Retinal pigment epithelial cell (primary cell): ENCODE measurements at regions not wholly inside any gene's neighbourhood (a gene's known extent, or its start where the extent isn't known, plus 50 kb on each side); places are given as distances from the start of the nearest gene placed in this dataset.

Experiments
- DNase-seq: peaks from one replicate; pipeline ENCODE4 v3.0.0-alpha.2; 2010; ENCODE audit warnings: low read depth
- H3K4me3 ChIP-seq: 2 replicates; pipeline ENCODE4 v1.5.1; 2011; ENCODE audit warnings: mild to moderate bottlenecking, low read length, control low read depth, moderate library complexity
- CTCF ChIP-seq: conservative IDR thresholded peaks from 2 replicates; pipeline ENCODE4 v1.5.1; 2011; ENCODE audit warnings: low read depth, low read length, control low read depth, inconsistent platforms

DNA sequence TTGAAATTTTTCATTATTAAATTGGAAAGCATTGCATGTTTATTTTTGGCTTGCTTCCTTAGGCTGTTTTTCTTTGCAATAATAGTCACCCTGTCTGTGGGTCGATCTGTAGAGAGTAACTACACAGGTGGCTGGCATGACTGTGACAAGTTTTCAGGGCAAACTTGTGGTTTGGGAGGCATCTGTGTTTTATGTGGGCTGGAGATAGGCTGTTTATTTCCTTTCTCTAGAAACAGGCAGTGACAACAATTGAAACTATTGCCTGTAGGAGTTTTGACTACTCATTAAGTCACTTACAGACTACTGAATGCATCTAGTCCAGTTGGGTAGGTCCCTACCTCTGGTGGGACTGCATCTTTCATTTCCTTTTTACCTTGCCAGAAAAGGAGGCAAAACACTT is 155.6 kb downstream of the DYRK2 start:
- H3K4me3 ChIP-seq = no peak overlapping the region
- DNase-seq = no peak
- TF ChIP-seq CTCF = no peak

DNA sequence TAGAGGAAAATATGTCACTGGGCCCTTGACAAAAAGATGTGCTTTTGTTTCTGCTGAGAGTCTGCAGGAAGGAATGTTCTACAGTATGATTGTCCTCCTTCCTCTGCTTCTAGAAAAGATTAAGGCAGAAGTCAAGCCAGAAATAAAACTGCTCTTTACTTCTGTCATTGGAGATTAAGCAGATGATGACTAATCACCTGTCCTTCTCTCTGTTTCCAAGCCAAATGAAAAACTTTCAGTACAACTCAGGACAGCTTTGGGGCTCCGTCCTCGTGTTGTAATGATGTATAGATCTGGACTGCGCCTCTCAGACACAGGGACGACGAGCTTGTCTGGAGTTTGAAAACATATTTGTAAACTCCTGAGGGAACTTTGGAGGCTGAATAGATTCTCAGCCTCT is 159.3 kb downstream of the DYRK2 start:
- no peak overlapping the region for H3K4me3 ChIP-seq
- no peak for TF ChIP-seq CTCF
- DNase-seq = no peak

- no peak overlapping the region for H3K4me3 ChIP-seq
- DNase-seq = no peak
- TF ChIP-seq CTCF = no peak
Observed at GRCh38 chr12:67810166-67810565, 161.6 kb downstream of the DYRK2 start.

GRCh38 chr12:67811437-67812361 is 163.2 kb downstream of the DYRK2 start:
- no peak for TF ChIP-seq CTCF
- no peak overlapping the region for H3K4me3 ChIP-seq
- DNase-seq = no peak

DNA sequence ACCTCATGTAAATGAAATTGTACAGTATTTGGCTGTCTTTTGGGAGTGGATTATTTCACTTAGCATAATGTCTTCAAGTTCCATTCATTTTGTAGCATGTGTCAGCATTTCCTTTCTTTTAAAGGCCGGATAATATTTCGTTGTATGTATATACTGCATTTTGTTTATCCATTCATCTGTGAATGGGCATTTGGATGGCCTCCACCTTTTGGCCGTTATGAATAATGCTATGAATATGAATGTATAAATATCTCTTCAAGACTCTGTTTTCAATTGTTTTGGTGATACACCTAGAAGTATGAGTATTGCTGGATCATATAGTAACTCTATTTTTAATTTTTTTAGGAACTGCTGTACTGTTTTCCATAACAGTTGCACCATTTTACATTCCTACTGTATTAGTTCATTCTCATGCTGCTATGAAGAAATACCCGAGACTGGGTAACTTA is 164.9 kb downstream of the DYRK2 start:
- H3K4me3 ChIP-seq = no peak overlapping the region
- no peak for DNase-seq
- TF ChIP-seq CTCF = no peak

DNA sequence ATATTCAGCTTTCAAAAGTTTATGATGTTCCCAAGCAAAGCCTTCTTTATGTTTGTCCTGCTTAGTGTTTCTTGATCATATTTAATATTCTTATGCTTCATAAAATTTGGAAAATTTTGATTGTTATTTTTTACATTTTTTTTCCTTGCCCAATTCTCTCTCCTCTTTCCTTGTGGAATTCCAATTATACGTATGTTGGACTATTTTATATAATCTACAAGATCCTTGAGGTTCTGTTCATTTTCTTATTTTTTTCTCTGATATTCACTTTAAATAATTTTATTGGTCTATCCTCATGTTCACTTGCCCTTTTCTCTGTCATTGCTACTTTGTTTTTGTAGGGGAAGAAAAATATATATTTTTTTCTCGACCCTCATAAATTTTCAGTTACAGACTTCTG is 167.7 kb downstream of the DYRK2 start:
- TF ChIP-seq CTCF = no peak
- no peak for DNase-seq

GRCh38 chr12:67818459-67818903 is 169.9 kb downstream of the DYRK2 start:
- DNase-seq = no peak
- TF ChIP-seq CTCF = no peak
- H3K4me3 ChIP-seq = no peak overlapping the region

More for the DNA sequence above, 167.7 kb downstream of the DYRK2 start:
- H3K4me3 ChIP-seq = no peak overlapping the region
